ENCODE measurements at regions not wholly inside any gene's neighbourhood (a gene's known extent, or its start where the extent isn't known, plus 50 kb on each side); places are given as distances from the start of the nearest gene placed in this dataset.

DNA sequence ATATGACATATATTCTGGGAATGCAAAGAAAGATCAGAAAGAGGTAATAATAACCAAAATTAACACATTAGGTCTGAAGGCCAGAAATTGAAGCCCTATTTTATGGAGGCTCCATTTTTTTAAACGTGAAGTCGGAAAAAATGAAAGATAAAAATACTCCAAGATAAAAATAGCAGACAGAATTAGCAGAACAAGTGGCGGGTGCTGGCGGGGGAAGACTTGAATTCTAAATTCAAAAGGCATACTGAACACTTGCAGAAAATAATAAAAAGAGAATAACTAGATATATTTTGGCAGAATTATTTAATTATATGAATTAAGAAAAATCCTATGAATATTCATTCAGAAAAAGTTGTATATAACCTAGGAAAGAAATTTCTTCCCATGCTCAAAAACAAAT is 543.7 kb upstream of the ACO1 start:
- WGBS (ENCODE audit: extremely low coverage, insufficient read length, low lambda C conversion rate), result no CpG with 5 or more reads among the region's 4 CpGs
- Histone ChIP-seq H2AFZ (ENCODE audit: low read length) (no peak overlapping the region), H3K4ac (ENCODE audit: low read depth, low read length) (no peak overlapping the region), H3K18ac (ENCODE audit: insufficient read length, low read depth, low read length) (no peak overlapping the region), H3K27ac (ENCODE audit: insufficient read length, low read depth, low read length) (no peak overlapping the region), H3K4me1 (ENCODE audit: insufficient read depth, low read length) (no peaks in the 10 kb centered on the region; the same call in 1 of the 2 replicates), H2BK20ac (ENCODE audit: low read depth, low read length, poor library complexity, severe bottlenecking) (no peak overlapping the region), H4K91ac (ENCODE audit: insufficient read length, low read depth, low read length) (no peak overlapping the region), H3K56ac (ENCODE audit: insufficient read length, low read depth, low read length) (no peak overlapping the region), H4K8ac (replicated peaks; ENCODE audit: insufficient read length, low read depth, low read length) (no peak overlapping the region), H3K9me3 (ENCODE audit: control insufficient read depth, low read depth, low read length) (no peaks in the 10 kb centered on the region), H3K27me3 (ENCODE audit: insufficient read depth, low read length) (no peaks in the 10 kb centered on the region), H2BK15ac (ENCODE audit: low read depth, low read length) (no peak overlapping the region), H3K4me2 (ENCODE audit: insufficient read depth, insufficient read length, low read length) (no peak overlapping the region), H2BK12ac (ENCODE audit: insufficient read length, low read depth, low read length) (no peak overlapping the region), H3K23ac (ENCODE audit: insufficient read length, low read depth, low read length) (no peak overlapping the region), H2BK120ac (ENCODE audit: low read depth, low read length, poor library complexity, severe bottlenecking) (no peak overlapping the region), H2BK5ac (ENCODE audit: insufficient read length, low read length) (no peak overlapping the region), H3K79me2 (ENCODE audit: insufficient read depth, low read length) (no peaks in the 10 kb centered on the region), H4K20me1 (ENCODE audit: control insufficient read depth, insufficient read depth, insufficient read length) (no peaks in the 10 kb centered on the region), H3T11ph (ENCODE audit: low read length) (no peak overlapping the region), H3K14ac (ENCODE audit: insufficient read depth, low read length) (no peak overlapping the region), H3K79me1 (ENCODE audit: insufficient read depth, low read depth, low read length, poor library complexity, severe bottlenecking) (no peaks in the 10 kb centered on the region), H4K5ac (ENCODE audit: insufficient read length, low read depth, low read length) (no peak overlapping the region), H3K23me2 (ENCODE audit: insufficient read length, low read depth, low read length, poor library complexity, severe bottlenecking) (no peaks in the 10 kb centered on the region), H2AK5ac (ENCODE audit: insufficient read length, low read length) (no peak overlapping the region), H3K9ac (ENCODE audit: extremely low read depth, insufficient read length, low read length) (no peak overlapping the region)
- DNase-seq, result no peak
- TF ChIP-seq, protein P1, sequence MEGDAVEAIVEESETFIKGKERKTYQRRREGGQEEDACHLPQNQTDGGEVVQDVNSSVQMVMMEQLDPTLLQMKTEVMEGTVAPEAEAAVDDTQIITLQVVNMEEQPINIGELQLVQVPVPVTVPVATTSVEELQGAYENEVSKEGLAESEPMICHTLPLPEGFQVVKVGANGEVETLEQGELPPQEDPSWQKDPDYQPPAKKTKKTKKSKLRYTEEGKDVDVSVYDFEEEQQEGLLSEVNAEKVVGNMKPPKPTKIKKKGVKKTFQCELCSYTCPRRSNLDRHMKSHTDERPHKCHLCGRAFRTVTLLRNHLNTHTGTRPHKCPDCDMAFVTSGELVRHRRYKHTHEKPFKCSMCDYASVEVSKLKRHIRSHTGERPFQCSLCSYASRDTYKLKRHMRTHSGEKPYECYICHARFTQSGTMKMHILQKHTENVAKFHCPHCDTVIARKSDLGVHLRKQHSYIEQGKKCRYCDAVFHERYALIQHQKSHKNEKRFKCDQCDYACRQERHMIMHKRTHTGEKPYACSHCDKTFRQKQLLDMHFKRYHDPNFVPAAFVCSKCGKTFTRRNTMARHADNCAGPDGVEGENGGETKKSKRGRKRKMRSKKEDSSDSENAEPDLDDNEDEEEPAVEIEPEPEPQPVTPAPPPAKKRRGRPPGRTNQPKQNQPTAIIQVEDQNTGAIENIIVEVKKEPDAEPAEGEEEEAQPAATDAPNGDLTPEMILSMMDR (conservative IDR thresholded peaks at IDR 0.05), result no peak
- Mint-ChIP-seq H3K36me3 (ENCODE audit: insufficient read depth in 1 of 3, low read depth in 3 of 3) (no peaks in the 10 kb centered on the region), H3K27ac (no peak overlapping the region), H3K4me1 (peaks cover 6 to 9% of the 10 kb centered on the region in 2 experiments; a peak in 2 of 4 replicates), H3K9me3 (no peaks in the 10 kb centered on the region), H3K27me3 (ENCODE audit: low read depth) (no peaks in the 10 kb centered on the region), H3K4me3 (no peak overlapping the region)

Data from H9 (cell line).